Upper lobe of left lung (tissue), 6 donors: ENCODE measurements at regions not wholly inside any gene's neighbourhood (a gene's known extent, or its start where the extent isn't known, plus 50 kb on each side); places are given as distances from the start of the nearest gene placed in this dataset.

ENCODE experiments used
- ATAC-seq, 2 donors: fragments of 200-7000 bp; cut with Tn5 transposase; one replicate each; pipeline ENCODE4 v1.9.1; 2022; ENCODE audit warnings: mild to moderate bottlenecking in 2 of 2, moderate library complexity in 2 of 2; ENCODE audit not compliant: low FRiP score in 2 of 2
- DNase-seq, 2 donors: peaks; one replicate each; pipeline ENCODE4 v3.0.0-alpha.2; 2019 to 2020
- H3K27ac ChIP-seq, 4 donors: fragments of 200-600 bp; sonication (generic); one replicate each; pipeline ENCODE4 v1.5.1; 2016 to 2019
- H3K27me3 ChIP-seq, 4 donors: fragments of 200-600 bp; sonication (generic); one replicate each; pipeline ENCODE4 v1.5.1; 2017 to 2019
- H3K36me3 ChIP-seq, 4 donors: fragments of 200-600 bp; sonication (generic); one replicate each; pipeline ENCODE4 v1.5.1; 2016 to 2019
- H3K4me1 ChIP-seq, 4 donors: fragments of 200-600 bp; sonication (generic); one replicate each; pipeline ENCODE4 v1.5.1; 2018 to 2019
- H3K4me3 ChIP-seq, 4 donors: fragments of 200-600 bp; sonication (generic); one replicate each; pipeline ENCODE4 v1.5.1; 2017 to 2019; ENCODE audit warnings: mild to moderate bottlenecking in 2 of 4, moderate library complexity in 1 of 4
- H3K9me3 ChIP-seq, 4 donors: fragments of 200-600 bp; sonication (generic); one replicate each; pipeline ENCODE4 v1.5.1; 2018 to 2019
- CTCF ChIP-seq, 6 experiments: fragments of 450-650 bp in 4 of 6; fragments of 200-600 bp in 2 of 6; sonication (generic) in 2 of 6; IDR thresholded peaks; one replicate each; pipeline ENCODE4 v1.5.1; 2016 to 2019; ENCODE audit warnings: antibody characterized with exemption in 6 of 6
- EP300 ChIP-seq, 4 donors: sonication (generic); formaldehyde crosslinking; IDR thresholded peaks; one replicate each; pipeline ENCODE4 v1.5.1; 2017; ENCODE audit warnings: antibody characterized with exemption in 4 of 4, control low read depth in 2 of 4
- POLR2A ChIP-seq, 4 donors: fragments of 450-650 bp; IDR thresholded peaks; one replicate each; pipeline ENCODE4 v1.5.1; 2016 to 2017; ENCODE audit warnings: antibody characterized with exemption in 4 of 4, mild to moderate bottlenecking in 2 of 4
- POLR2AphosphoS5 ChIP-seq, 2 donors: sonication (generic); formaldehyde crosslinking; IDR thresholded peaks; one replicate each; pipeline ENCODE4 v1.5.1; 2017; ENCODE audit warnings: antibody characterized with exemption in 2 of 2
- WGBS, 2 donors: methylation state at CpG; one replicate each; pipeline ENCODE4 v1.1.5; 2017 to 2018; 5-methylcytosine and 5-hydroxymethylcytosine counted together
- donor health status: DM: no; HTN: no; CAD: no; lungs with moderate emphysema.
- donor health status: DM: no; HTN: yes; CAD: no; lungs with severe emphysema.

DNA sequence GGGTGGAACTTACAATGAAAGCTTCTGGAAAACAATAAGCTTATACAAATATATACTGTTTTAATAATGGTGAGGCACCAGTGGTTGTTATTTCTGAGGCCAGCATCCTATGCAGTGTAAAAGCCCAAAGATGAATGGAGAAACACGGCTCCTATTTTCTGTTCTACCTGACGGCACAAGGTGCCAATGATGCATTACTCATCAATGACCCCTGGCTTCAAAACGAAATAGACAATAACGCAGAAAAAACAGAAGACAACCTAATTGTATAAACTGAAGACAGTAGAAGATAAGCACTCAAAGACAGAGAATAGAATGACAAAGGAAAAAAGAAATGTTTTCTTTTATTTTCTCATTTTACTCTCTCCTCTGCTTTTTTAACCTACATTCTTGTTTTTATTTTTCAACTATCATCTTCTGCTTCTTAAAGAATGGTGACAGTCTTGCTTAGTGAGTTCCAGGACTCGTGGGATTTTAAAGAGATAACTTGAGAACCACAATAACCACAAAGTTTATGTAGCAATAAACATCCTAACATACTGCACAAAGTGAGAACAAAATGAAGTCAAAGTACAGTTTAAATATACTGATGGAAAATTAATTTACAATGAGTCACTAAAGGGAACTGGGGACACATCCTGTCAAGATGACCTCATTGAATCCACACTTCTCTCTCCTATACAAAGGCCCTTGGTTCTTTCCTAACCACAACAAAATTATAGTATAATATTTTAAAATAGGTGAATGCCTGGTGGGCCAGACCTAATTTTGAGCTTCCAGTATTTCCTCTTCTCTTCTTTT is 169.8 kb downstream of the BTC start:
- Histone ChIP-seq H3K4me3 (no peak overlapping the region), H3K27ac (peak overlapping the region; percentile 2 to 63 (median 22)), H3K9me3 (no peaks in the 10 kb centered on the region), H3K4me1 (peaks cover 6 to 26% (median 17%) of the 10 kb centered on the region in 4 donors), H3K27me3 (no peaks in the 10 kb centered on the region), H3K36me3 (no peaks in the 10 kb centered on the region)
- peak in 1 of 2 donors; percentile 64 for ATAC-seq
- DNase-seq, result no peak
- WGBS, 2 donors, result 50 to 52% methylated on average over 5 of the region's 5 CpGs
- TF ChIP-seq POLR2A (IDR thresholded peaks at IDR 0.05) (no peak), CTCF (IDR thresholded peaks at IDR 0.05) (no peak), POLR2AphosphoS5 (IDR thresholded peaks at IDR 0.05) (peak in 1 of 2 donors; percentile 9), EP300 (IDR thresholded peaks at IDR 0.05) (peak in 2 of 4 donors; percentile 67 to 69)

GRCh38 chr4:74625981-74626380 is 168.3 kb downstream of the BTC start:
- H3K27ac ChIP-seq, result peak overlapping the region in 1 of 4 donors; percentile 28
- no peak overlapping the region for H3K4me3 ChIP-seq
- no peaks in the 10 kb centered on the region for H3K27me3 ChIP-seq
- 64 to 77% methylated on average over 1 of the region's 1 CpG for WGBS, 2 donors
- TF ChIP-seq EP300 (IDR thresholded peaks at IDR 0.05), result peak in 2 of 4 donors; percentile 17 to 43
- no peak for TF ChIP-seq POLR2A (IDR thresholded peaks at IDR 0.05)
- H3K4me1 ChIP-seq, result peaks cover 0 to 21% (median 12%) of the 10 kb centered on the region in 4 donors
- H3K36me3 ChIP-seq, result no peaks in the 10 kb centered on the region
- DNase-seq (no peak), ATAC-seq (no peak)
- no peaks in the 10 kb centered on the region for H3K9me3 ChIP-seq

DNA sequence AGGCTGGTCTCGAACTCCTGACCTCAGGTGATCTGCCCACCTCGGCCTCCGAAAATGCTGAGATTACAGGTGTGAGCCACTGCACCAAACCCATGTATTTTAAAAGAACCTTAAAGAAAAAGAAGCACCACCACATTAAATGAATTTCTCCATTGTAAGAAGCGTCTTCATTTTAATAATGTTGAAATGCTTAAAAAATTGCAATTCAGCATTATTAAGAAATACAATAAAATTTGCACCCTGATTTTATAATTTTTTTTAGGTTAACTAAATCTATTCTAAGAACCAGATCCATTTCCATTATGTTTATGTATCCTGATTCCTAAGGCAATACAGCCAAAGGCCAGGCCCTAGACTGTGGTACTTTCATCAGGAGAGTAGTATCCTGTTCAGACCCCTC is 167.2 kb downstream of the BTC start:
- Histone ChIP-seq H3K4me3 (no peak overlapping the region), H3K4me1 (peaks cover under 1 to 21% (median 10%) of the 10 kb centered on the region in 4 donors), H3K27ac (no peak overlapping the region), H3K27me3 (no peaks in the 10 kb centered on the region), H3K9me3 (no peaks in the 10 kb centered on the region), H3K36me3 (no peaks in the 10 kb centered on the region)
- DNase-seq, result no peak
- ATAC-seq, result no peak
- whole genome bisulfite sequencing, 2 donors, result 93 to 98% methylated on average over 4 of the region's 4 CpGs
- TF ChIP-seq CTCF (IDR thresholded peaks at IDR 0.05), result no peak
- TF ChIP-seq POLR2A (IDR thresholded peaks at IDR 0.05), result no peak
- no peak for TF ChIP-seq POLR2AphosphoS5 (IDR thresholded peaks at IDR 0.05)

DNA sequence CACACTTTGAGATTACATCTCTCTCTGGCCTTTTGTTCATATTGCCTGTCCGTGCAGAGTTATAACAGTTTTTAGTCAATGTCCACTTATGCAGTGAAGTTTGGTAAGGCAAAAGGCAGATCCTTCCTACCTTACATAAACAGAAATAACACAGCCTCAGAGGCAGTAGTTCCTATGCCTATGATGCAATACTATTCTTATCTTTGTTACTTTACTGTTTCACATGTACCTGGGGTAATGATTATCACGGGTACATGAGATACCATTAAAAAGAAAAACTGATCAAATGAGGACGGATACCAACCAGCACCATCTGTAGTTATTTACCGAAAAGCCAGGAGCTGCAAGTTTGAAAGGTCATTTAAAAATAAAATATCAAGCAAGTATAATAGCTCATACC is 166.8 kb downstream of the BTC start:
- Histone ChIP-seq H3K4me3 (no peak overlapping the region), H3K36me3 (no peaks in the 10 kb centered on the region), H3K27ac (no peak overlapping the region), H3K27me3 (no peaks in the 10 kb centered on the region), H3K4me1 (peaks cover 4 to 22% (median 11%) of the 10 kb centered on the region in 4 donors), H3K9me3 (no peaks in the 10 kb centered on the region)
- DNase-seq (no peak), ATAC-seq (no peak)
- TF ChIP-seq POLR2A (IDR thresholded peaks at IDR 0.05) (no peak), CTCF (IDR thresholded peaks at IDR 0.05) (no peak), EP300 (IDR thresholded peaks at IDR 0.05) (no peak), POLR2AphosphoS5 (IDR thresholded peaks at IDR 0.05) (no peak)
- 65 to 73% methylated on average over 4 of the region's 4 CpGs for WGBS, 2 donors

DNA sequence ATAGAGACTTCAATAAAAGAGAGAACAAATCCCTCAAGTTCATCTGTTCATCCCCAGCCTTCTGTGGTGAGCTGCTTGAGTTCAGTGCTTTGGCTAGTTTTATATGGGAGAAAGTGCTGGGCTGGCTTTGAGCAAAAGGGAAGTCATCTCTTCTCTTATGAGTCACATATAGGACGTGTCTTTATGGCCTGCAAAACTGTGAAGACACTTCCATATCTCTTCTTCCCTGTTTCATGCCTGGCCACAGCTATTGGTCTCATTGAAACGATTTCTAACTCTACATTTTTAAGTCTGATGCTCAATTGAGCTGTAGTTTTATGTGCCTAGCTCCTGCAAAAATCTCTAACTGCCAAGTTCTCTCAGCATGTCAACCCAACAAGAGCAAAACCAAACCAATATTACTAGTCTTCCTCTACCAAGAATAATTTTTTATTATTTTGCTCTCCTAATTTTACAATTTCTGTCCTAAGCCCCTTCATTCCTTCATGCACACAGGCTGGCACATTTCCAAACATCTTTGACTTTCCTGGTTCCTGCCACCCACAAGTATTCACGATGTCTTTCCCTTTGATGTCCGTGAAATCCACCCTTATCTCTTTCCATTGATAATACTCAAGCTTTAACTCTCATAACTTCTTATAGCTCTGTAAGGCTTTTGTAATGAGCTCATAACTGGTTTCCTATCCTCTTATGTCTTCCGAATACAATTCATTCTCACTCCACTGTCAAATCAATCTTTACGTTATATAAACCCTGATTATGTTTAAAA is 165.3 kb downstream of the BTC start:
- H3K27ac ChIP-seq, result no peak overlapping the region
- 61 to 63% methylated on average over 6 of the region's 6 CpGs for WGBS, 2 donors
- no peaks in the 10 kb centered on the region for H3K36me3 ChIP-seq
- no peak overlapping the region for H3K4me3 ChIP-seq
- ATAC-seq, result peak in 1 of 2 donors; percentile 72
- no peaks in the 10 kb centered on the region for H3K27me3 ChIP-seq
- DNase-seq, result no peak
- H3K4me1 ChIP-seq, result peaks cover 8 to 26% (median 16%) of the 10 kb centered on the region in 4 donors
- TF ChIP-seq CTCF (IDR thresholded peaks at IDR 0.05) (no peak), POLR2A (IDR thresholded peaks at IDR 0.05) (no peak), POLR2AphosphoS5 (IDR thresholded peaks at IDR 0.05) (no peak)
- H3K9me3 ChIP-seq, result no peaks in the 10 kb centered on the region
